Smooth muscle cell (in vitro differentiated cells): ENCODE measurements at regions not wholly inside any gene's neighbourhood (a gene's known extent, or its start where the extent isn't known, plus 50 kb on each side); places are given as distances from the start of the nearest gene placed in this dataset.
"Not testable (repeated sequence)": the region's sequence is repeated elsewhere in the genome, so short reads cannot be mapped to it uniquely, and the experiment has no call there.

Experiments
- DNase-seq: peaks from one replicate; lab custom pipeline; 2025; ENCODE audit not compliant: unreplicated experiment; lab: John Stamatoyannopoulos, UW
- H2AFZ ChIP-seq: fragments of 200-600 bp; sonication (generic); 2 replicates; pipeline ENCODE4 v1.6.0; 2016; ENCODE audit warnings: antibody characterized with exemption, low read depth, mild to moderate bottlenecking
- H3F3A ChIP-seq: fragments of 200-600 bp; sonication (generic); 2 replicates; pipeline ENCODE4 v1.6.0; 2017; ENCODE audit warnings: antibody characterized with exemption, low read depth
- H3K27ac ChIP-seq: fragments of 200-600 bp; sonication (generic); 2 replicates; pipeline ENCODE4 v1.5.1; 2016; ENCODE audit warnings: low read depth, mild to moderate bottlenecking
- H3K27me3 ChIP-seq: fragments of 200-600 bp; sonication (generic); 2 replicates; pipeline ENCODE4 v1.6.1; 2016; ENCODE audit warnings: low read depth, mild to moderate bottlenecking
- H3K36me3 ChIP-seq: fragments of 200-600 bp; sonication (generic); 2 replicates; pipeline ENCODE4 v1.5.1; 2016; ENCODE audit warnings: low read depth
- H3K4me1 ChIP-seq: fragments of 200-600 bp; sonication (generic); 2 replicates; pipeline ENCODE4 v1.5.1; 2016; ENCODE audit warnings: low read depth
- H3K4me2 ChIP-seq: fragments of 200-600 bp; sonication (generic); 2 replicates; pipeline ENCODE4 v1.6.0; 2016; ENCODE audit warnings: mild to moderate bottlenecking
- H3K4me3 ChIP-seq: fragments of 200-600 bp; sonication (generic); 2 replicates; pipeline ENCODE4 v1.5.1; 2016; ENCODE audit warnings: mild to moderate bottlenecking
- H3K79me2 ChIP-seq: fragments of 200-600 bp; sonication (generic); 2 replicates; pipeline ENCODE4 v1.6.0; 2016; ENCODE audit warnings: low read depth, mild to moderate bottlenecking
- H3K9ac ChIP-seq: fragments of 200-600 bp; sonication (generic); 2 replicates; pipeline ENCODE4 v1.6.0; 2016; ENCODE audit warnings: low read depth
- H3K9me3 ChIP-seq: fragments of 200-600 bp; sonication (generic); replicated peaks from 2 replicates; pipeline ENCODE4 v1.5.1; 2016; ENCODE audit warnings: low read depth
- H4K20me1 ChIP-seq: fragments of 200-600 bp; sonication (generic); 2 replicates; pipeline ENCODE4 v1.6.0; 2016; ENCODE audit warnings: low read depth
- WGBS: methylation state at CpG from one replicate; pipeline ENCODE4 v1.1.7; 2016; ENCODE audit warnings: low lambda C conversion rate; 5-methylcytosine and 5-hydroxymethylcytosine counted together

GRCh38 chr15:22273185-22273584 lies 185.5 kb upstream of the GOLGA6L22 start:
- H3K27ac ChIP-seq, H3K4me3 ChIP-seq, H3K4me2 ChIP-seq, H3K4me1 ChIP-seq, H2AFZ ChIP-seq, DNase-seq, H3K9ac ChIP-seq, H3K79me2 ChIP-seq, H3K36me3 ChIP-seq, H4K20me1 ChIP-seq, H3F3A ChIP-seq, H3K27me3 ChIP-seq: not testable (repeated sequence)
- H3K9me3 ChIP-seq, result peaks cover 47% of the 10 kb centered on the region
- WGBS, result 84% methylated on average over 12 of the region's 12 CpGs

- not testable (repeated sequence) for H3K4me2 ChIP-seq, H2AFZ ChIP-seq, H3K9ac ChIP-seq, H3K27ac ChIP-seq, H3F3A ChIP-seq, DNase-seq, H3K79me2 ChIP-seq, H3K4me3 ChIP-seq, H3K4me1 ChIP-seq, H3K27me3 ChIP-seq, H3K36me3 ChIP-seq, H4K20me1 ChIP-seq
- WGBS, result 57% methylated on average over 2 of the region's 2 CpGs
- H3K9me3 ChIP-seq, result peaks cover 43% of the 10 kb centered on the region
Observed at GRCh38 chr15:22274376-22274775, 184.3 kb upstream of the GOLGA6L22 start.

- peaks cover 28% of the 10 kb centered on the region for H3K9me3 ChIP-seq
- not testable (repeated sequence) for H4K20me1 ChIP-seq, H3K9ac ChIP-seq, H3K27me3 ChIP-seq, H3K27ac ChIP-seq, H3F3A ChIP-seq, H3K4me1 ChIP-seq, H3K36me3 ChIP-seq, H3K4me2 ChIP-seq, H2AFZ ChIP-seq, DNase-seq, H3K4me3 ChIP-seq, H3K79me2 ChIP-seq
- 70% methylated on average over 4 of the region's 4 CpGs for WGBS
Observed at GRCh38 chr15:22280770-22281169, 177.9 kb upstream of the GOLGA6L22 start.

GRCh38 chr15:22282794-22283533 lies 175.7 kb upstream of the GOLGA6L22 start:
- not testable (repeated sequence) for H4K20me1 ChIP-seq, H2AFZ ChIP-seq, H3K4me1 ChIP-seq, DNase-seq, H3F3A ChIP-seq, H3K27me3 ChIP-seq, H3K27ac ChIP-seq, H3K79me2 ChIP-seq, H3K4me3 ChIP-seq, H3K36me3 ChIP-seq, H3K4me2 ChIP-seq, H3K9ac ChIP-seq
- peaks cover 14% of the 10 kb centered on the region for H3K9me3 ChIP-seq
- WGBS, result 49% methylated on average over 13 of the region's 13 CpGs

GRCh38 chr15:22284795-22285420 lies 173.8 kb upstream of the GOLGA6L22 start:
- H3K4me1 ChIP-seq, H3K36me3 ChIP-seq, H4K20me1 ChIP-seq, H3K9ac ChIP-seq, H3K27me3 ChIP-seq, H2AFZ ChIP-seq, H3K79me2 ChIP-seq, H3K4me2 ChIP-seq, H3F3A ChIP-seq, H3K4me3 ChIP-seq, H3K9me3 ChIP-seq, H3K27ac ChIP-seq, DNase-seq: not testable (repeated sequence)
- whole genome bisulfite sequencing, result 76% methylated on average over 3 of the region's 3 CpGs

DNA sequence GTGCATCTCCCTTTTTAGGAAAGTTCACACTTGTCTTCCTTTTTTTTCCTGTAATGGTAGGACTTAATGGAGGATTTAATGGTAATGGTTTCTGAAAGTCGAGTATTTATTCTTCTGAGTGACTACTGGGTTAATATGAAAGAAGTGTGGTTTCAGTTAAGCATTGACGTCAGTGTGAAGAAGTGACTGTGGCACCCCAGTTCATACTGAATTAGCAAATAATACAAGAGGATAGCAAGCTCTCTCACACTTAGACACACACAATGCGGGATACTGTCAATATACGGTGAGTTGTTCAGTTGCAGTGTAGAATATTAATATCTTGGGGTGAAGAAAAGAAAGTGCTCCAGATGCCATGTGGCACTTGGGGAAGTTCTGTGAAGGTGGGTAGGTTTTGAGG lies 167.6 kb upstream of the GOLGA6L22 start:
- not testable (repeated sequence) for H3K4me2 ChIP-seq, H3K9ac ChIP-seq, H3K79me2 ChIP-seq, H3K27ac ChIP-seq, H3K4me1 ChIP-seq, DNase-seq, H3K27me3 ChIP-seq, H2AFZ ChIP-seq, H3K36me3 ChIP-seq, H3F3A ChIP-seq, H3K4me3 ChIP-seq, H4K20me1 ChIP-seq
- peaks cover 24% of the 10 kb centered on the region for H3K9me3 ChIP-seq
- 66% methylated on average over 4 of the region's 4 CpGs for WGBS

DNA sequence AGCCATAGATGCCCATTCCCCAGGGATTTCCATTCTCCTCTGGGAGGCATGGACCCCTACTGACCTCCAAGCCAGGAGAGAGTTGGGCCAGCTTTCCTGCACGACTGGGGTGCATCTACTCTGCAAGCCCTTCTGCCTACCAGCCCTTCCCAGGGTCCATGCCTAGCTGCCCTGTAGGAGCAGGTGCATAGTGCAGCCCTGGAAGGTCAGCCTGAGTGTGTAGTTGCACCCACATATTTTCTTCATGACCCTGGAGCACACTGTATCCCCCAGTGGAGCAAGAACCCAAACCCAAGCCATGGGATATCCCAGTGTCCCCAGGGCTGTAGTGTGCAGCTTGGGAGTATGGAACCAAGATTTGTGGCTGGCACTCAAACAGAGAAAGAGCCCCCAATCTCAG lies 155.6 kb upstream of the GOLGA6L22 start:
- H3K4me3 ChIP-seq, H3K4me1 ChIP-seq, H2AFZ ChIP-seq, H3K9ac ChIP-seq, H3K79me2 ChIP-seq, H3K27ac ChIP-seq, DNase-seq, H4K20me1 ChIP-seq, H3K36me3 ChIP-seq, H3K4me2 ChIP-seq, H3F3A ChIP-seq, H3K27me3 ChIP-seq: not testable (repeated sequence)
- no CpG with 5 or more reads among the region's 1 CpG for WGBS
- peaks cover 14% of the 10 kb centered on the region for H3K9me3 ChIP-seq
